ENCODE measurements at regions not wholly inside any gene's neighbourhood (a gene's known extent, or its start where the extent isn't known, plus 50 kb on each side); places are given as distances from the start of the nearest gene placed in this dataset.
"Not testable (repeated sequence)": the region's sequence is repeated elsewhere in the genome, so short reads cannot be mapped to it uniquely, and the experiment has no call there.

DNA sequence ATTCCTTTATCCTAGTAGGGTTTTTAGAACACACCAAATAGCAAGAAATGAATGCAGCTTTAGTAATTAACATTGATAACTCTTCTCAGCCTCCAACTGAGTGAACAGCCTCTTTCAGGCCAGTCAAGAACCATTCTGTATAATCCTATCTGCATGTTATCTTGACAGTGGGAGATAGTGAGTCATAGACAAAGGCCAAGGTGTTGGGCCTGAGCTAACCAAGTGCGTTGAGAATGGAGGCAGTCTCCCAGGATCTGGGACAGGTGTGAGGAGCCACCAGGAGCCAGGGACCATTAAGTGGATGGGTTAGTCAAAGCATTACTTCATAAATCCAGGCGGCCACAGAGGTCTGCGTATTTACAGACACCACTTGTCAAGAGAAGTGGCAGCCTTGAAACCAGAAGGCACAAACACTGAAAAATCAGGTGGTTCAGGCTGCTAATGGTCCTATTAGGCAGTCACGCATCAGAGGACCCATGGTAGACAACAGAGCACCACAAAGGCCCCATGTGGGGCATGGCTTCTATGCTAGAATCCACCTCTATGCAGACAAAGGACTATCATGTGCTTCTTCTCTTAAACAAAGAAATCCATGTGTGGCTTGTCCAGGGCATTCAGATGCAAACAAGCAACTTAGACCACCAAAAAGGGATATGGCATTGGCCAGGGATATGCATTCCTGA is 409.7 kb upstream of the PIK3R1 start:
- no peak for DNase-seq

DNA sequence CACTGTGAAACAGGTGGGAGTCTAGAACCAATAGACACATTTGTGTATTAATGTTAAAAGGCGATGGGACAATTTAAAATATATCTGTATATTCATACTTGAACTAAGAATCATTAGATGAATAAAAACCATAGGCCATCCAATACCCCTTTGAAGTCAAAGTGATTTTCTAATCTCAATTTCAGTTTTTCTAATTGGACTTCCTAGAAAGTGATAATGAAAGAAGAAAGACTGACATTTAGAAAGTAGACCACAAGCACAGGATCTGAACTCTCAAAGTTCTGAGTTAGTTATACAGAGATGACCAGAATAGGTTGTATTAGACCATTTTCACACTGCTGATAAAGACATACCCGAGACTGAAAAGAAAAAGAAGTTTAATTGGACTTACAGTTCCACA is 412.8 kb upstream of the PIK3R1 start:
- no peak for DNase-seq

DNA sequence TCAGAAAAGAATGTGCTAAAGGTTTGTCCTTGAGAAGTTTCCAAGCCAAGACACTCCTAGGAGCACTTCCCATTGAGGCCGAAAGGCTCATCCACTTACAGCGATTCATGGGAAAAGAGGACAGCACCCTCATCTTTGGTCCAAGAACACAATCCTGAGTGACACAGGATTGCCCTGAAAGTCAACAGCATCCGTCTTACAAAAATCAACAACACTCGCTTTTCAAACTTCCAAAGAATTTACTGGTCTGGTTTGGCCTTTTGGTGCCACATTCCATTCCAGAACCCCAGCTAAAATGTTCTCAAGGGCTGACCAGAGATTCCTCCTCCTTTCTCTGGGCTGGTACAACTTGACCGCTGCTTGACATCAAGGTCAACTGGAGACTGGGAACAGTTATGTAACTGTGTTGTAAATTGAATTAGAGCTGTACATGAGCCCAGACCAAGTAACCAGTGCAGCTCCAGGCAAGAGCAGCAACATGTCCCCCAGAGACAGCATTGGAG is 415.8 kb upstream of the PIK3R1 start:
- DNase-seq = no peak

DNA sequence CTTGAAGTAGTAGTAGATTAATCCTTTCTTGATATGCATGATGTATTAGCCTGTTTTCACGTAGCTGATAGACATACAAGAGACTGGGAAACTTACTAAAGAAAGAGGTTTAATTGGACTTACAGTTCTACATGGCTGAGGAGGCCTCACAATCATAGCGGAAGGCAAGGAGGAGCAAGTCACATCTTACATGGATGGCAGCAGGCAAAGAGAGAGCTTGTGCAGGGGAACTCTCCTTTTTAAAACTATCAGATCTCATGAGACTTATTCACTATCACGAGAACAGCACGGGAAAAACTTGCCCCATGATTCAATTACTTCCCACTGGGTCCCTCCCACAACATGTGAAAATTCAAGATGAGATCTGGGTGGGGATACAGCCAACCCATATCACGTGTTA is 417.1 kb upstream of the PIK3R1 start:
- DNase-seq = not testable (repeated sequence)

DNA sequence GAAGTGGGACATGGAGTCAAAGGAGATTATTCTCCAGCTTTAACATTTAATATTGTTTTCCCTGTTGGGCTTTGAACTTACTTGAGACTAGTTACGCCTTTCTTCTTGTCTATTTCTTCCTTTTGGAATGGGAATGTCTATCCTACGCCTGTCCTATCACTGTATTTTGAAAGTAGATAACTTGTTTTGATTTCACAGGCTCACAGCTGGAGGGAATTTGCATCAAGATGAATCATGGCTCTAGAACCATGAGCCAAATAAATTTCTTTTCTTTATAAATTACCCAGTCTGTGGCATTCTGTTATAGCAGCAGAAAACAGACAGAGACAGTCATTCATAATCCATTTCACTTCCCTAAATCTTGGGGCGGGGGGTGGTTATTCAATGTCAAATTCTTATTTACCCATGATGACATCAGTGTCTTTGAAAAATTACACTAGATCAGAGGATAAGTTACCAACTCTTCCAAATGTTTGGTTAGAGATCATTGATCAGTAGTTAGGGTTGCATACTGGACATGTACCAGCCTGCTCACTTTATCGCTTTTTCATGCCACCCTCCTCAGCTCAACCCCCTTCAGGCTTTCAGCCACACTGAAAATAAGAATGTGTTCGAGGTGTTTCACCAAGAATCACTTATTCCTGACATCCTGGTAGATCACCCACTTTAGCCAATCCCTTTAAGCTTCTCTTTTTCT is 419.6 kb upstream of the PIK3R1 start:
- no peak for DNase-seq

DNA sequence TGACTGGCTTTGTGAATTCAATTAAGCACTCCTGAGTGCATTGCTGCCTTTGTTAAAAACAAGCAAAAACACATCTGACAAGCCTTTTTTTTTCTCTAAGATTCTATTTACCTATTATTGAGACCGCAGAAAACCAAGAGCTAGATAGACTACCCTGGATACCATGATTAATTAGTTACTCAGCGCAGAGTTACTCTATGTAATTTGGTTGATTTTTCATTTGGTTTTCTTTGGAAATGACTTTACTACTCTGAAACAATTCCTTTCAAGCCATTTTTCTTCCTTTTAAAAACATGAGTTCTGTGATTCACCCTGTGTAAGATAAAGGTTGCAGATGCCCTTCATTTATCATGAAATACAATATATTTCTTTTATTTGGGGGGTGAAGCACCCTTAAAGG is 421.6 kb upstream of the PIK3R1 start:
- no peak for DNase-seq

DNA sequence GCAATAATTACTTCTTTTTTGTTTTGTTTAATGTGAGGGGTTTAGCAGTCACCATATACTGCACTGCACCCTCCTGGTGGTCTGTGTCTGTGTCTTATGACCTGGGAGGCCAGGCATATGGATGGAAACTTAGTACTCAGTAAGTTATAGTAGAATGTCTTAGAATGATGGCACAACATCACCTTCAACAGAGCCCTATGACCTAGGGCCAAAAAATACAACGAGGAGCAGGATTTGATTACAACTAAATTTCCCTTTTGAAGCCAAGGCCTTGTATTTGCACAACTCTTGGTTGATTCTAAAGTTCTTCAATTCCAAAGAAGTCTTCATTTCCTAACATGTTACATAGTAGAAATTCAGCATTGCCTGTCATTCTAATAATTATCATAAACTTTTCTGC is 422.1 kb upstream of the PIK3R1 start:
- DNase-seq = no peak

DNA sequence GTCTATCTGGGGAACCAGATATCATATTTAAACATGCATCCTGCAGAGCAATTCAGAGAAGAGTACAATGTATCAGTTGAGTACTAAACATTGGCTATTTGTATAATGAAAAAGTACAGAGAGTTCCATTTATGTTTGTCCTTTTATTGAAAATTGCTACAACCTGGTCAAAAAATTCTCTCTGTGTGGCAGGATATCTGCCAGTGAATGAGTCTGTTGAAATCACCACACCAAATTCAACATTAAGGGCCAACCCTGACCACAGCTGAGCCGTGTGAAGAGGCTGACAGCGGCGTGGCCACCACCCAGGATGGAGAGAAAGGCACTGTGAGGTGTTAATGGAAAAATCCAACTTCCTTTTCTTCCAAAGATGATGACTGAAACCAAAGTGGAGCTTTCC is 422.7 kb upstream of the PIK3R1 start:
- DNase-seq = no peak

DNA sequence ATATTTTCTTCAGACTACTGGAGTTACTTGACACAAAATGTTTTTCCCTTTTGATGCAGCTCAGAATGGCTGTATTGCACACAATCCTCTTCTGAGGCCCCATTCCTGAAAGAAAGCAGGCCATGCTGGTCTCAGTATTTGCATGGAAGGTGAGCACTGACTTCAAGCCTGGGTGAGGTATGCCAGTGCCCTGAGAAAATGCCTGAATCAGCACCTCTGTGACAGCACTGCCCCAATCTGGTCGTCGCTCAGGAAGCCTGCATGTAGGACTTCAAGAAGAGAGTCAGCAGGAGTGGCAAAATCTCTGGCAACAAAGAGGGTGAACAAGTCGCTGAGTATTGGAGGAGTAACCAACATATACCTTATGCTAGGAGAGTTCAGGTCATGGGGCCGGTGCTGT is 425.2 kb upstream of the PIK3R1 start:
- DNase-seq = no peak

DNA sequence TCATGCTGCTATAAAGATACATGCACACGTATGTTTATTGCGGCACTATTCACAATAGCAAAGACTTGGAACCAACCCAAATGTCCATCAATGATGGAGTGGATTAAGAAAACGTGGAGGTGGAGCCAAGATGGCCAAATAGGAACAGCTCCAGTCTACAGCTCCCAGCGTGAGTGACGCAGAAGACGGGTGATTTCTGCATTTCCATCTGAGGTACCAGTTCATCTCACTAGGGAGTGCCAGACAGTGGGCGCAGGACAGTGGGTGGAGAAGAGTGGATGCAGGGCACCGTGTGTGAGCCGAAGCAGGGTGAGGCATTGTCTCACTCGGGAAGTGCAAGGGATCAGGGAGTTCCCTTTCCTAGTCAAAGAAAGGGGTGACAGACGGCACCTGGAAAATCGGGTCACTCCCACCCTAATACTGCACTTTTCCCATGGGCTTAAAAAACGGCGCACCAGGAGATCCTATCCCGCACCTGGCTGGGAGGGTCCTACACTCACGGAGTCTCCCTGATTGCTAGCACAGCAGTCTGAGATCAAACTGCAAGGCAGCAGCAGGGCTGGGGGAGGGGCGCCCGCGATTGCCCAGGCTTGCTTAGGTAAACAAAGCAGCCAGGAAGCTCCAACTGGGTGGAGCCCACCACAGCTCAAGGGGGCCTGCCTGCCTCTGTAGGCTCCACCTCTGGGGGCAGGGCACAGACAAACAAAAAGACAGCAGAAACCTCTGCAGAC is 435.5 kb upstream of the PIK3R1 start:
- not testable (repeated sequence) for DNase-seq

DNA sequence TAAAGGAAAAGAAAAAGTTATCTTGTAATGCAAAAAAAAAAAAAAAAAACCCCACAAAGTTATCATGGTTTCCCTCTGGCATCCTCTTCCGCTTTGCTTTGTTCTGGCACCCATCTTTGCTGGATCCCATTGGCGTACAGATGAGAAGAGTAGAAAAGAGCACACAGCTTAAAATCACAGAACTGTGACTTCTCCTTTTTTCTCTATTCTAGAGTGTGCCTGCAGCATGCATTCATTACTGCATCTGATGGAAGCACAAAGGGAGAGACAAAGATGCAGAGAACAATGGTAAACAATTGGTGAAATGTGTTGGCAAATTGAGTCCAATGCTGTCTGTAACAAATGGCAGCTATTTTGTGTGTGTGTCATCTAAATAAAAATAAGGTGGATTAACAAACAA is 440.8 kb upstream of the PIK3R1 start:
- no peak for DNase-seq

DNA sequence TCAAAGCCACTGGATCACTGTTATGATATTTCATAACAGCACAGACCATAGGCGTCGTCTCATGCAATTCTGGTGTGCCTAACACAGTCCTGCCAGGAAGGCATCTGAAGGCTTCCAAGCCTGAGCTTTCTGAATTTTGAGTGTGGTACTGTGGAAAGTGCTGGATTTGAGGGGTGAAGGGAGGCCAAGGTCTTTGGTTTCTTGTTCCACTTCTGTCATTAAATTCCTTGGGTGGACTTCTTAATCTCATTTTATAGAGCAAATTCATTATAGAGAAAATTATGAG is 441.3 kb upstream of the PIK3R1 start:
- DNase-seq = no peak

DNA sequence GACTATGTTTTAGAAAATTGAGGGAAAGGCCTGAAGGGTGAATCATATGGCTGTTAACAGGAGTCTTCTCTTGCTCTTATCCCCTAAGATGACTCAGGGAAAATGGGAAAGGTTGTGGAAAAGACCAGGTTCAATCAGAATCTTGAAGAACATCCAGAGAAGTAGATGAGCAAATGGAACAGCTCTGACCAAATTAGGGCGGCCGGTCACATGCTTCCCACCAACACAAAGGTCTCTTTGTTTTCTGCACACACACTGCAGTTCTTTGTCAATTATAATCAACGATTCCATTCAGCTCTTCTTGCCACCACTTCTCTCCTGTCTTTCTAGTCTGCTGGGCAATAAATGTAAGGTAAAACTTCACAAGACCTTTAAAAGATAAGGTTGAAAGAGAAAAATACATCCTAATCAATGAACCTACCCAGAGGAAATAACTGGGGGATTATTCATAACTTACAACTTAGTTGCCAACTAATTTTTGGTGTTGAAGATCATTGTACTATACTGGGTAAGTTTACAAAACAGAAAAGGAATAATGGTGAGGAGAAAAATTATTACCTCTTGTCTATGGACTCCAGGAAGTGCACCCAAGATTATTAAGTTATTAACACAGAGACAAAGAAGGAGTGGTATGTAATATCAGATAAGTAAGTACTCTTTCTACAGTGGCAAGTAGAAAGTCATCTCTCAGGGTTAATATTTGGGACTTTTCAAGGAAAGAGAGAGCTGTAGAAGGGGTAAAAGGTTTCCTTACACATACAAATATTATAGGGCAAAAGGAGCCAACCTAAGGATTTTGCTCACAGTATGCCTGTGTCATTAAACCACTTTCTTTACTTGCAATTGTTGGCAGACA is 441.9 kb upstream of the PIK3R1 start:
- no peak for DNase-seq

DNA sequence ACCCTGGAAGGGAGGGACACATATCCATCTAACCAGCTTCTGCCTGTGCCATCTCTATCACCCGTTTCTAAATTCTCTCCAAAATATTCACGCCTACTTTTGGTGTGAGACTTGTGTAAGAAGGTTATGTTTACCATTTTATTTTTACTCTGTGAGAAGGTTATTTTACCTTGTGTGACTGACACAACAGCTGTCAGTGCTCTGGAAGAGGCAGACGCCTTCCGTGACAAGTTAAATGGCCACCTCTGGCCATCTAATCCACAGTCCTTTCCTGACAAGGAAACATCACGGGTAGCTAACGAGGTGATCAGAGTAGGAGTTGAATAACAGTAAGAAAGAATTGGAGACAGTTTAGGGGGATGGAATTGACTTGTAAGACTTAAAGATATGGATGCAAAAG is 443.8 kb upstream of the PIK3R1 start:
- no peak for DNase-seq

DNA sequence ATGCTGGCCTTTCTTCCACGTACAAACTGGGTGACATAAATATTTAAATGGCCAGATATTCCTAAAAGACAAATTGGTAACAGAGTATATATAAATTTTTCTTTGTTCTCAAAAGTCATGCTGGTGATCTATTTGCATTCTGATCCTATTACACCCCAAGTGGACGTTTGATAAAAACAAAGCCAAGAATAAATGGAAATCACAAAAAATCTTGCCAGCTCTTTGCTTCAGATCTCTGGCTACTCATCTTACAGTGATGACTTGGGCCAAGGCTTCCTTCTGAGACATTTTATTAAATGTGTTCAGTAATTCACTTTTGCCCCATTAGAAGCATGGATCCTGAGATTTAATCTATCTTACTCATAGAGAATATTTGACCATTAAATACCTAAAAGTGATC is 444.3 kb upstream of the PIK3R1 start:
- no peak for DNase-seq

DNA sequence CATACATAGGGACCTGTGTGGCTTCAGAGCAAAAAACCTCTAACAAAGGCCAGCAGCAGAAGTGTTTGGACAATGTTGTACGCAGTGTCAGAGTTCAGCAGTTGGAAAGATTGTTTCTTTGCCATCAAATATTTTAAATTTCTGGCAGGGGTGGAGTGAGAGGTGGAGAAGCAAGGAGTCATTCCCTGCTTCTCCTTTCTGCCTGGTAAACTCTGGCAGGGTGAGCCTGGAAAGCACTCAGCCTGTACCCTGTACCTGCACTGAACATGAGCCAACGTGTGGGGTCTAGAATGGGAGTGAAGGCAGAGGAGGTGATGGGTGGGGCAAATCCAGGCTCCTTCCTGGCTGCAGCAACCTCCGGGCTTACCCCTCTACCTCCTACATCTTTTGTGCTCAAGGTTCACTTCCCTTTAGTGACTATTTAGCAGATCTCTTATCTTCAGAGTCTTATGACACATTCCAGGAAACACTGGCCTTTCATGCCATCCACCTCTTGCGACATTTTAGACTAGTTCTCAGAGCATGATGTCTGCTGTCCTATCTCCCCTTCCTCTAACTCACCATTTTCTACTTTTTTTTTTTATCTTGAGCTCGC is 445.0 kb upstream of the PIK3R1 start:
- no peak for DNase-seq

DNA sequence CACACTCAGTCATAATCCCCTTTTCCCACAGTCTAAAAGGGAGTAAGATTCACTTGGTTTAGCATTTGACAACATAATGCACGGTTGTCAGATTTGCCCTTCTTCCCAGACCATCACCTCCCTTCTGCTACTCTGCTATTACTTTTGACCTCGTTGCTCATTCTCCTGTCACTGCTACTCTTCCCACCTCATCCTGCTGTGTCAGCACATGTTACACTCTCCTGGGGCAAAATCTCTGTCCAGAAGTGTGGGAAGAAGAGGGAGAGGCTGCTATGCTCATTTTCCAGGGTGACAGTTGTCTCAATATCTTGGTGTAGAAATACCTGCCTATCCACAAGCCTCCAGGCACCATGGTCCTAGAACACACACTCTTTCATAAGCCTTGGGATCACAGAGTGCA is 449.9 kb upstream of the PIK3R1 start:
- no peak for DNase-seq

DNA sequence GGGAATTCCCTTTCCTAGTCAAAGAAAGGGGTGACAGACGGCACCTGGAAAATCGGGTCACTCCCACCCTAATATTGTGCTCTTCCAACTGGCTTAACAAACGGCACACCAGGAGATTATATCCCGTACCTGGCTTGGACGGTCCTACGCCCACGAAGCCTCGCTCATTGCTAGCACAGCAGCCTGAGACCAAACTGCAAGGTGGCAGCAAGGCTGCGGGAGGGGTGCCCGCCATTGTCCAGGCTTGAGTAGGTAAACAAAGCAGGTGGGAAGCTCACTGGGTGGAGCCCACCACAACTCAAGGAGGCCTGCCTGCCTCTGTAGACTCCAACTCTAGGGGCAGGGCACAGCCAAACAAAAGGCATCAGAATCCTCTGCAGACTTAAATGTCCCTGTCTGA is 457.8 kb upstream of the PIK3R1 start:
- not testable (repeated sequence) for DNase-seq

DNA sequence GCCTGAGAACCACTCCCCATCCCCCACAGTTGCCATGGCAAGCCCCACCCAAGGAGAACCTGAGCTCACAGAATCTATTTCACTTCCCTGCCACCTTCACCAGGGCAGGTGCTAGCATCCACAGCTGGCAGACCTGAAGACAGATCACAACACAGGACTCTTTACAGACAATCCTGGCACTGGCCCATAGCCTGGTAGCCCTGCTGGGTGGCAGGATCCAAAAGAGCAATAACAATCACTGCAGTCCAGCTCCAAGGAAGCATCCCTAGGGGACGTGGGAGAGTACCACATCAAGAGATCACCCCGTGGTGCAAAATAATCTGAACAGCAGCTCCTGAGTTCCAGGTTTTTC is 463.2 kb upstream of the PIK3R1 start:
- DNase-seq = no peak

DNA sequence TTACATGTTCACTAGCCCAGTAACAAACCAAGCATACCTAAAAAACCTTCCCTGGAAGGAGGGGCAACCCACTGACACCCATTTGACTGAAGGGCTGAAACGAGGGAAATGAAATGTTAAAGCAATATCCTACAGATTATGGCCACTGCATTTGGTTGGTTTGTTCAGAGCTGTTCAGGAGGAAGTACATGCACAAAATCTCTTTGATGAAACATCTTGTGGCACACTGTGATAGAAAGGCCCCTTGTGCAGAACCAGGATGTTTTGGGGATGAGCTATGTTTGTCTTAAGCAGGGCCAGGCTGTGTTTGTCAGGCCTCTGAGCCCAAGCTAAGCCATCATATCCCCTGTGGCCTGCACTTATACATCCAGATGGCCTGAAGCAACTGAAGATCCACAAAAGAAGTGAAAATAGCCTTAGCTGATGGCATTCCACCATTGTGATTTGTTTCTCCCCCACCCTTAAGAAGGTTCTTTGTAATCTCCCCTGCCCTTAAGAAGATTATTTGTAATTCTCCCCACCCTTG is 467.3 kb upstream of the PIK3R1 start:
- no peak for DNase-seq

DNA sequence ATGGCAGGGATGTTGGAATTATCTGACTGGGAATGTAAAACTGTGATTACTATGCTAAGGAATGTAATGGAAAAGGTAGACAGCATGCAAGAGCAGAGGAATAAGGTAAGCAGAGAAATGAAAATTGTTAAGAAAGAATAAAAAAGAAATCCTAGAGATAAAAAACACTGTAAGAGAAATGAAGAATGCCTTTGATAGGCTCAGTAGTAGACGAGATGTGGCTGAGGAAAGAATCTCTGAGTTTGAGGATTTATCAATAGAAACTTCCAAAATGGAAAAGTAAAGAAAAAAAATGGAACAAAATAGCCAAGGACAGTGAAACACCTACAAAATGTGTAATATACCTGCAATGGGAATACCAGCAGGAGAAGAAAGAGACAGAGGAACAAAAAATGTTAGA is 468.5 kb upstream of the PIK3R1 start:
- DNase-seq = no peak

DNA sequence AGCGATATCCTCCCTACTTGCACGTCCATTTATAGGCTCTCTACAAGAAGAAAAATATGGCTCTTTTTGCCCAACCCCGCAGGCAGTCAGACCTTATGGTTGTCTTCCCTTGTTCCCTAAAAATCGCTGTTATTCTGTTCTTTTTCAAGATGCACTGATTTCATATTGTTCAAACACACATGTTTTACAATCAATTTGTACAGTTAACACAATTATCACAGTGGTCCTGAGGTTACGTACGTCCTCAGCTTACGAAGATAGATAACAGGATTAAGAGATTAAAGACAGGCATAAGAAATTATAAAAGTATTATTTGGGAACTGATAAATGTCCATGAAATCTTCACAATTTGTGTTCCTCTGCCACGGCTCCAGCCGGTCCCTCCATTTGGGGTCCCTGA is 468.9 kb upstream of the PIK3R1 start:
- not testable (repeated sequence) for DNase-seq

DNA sequence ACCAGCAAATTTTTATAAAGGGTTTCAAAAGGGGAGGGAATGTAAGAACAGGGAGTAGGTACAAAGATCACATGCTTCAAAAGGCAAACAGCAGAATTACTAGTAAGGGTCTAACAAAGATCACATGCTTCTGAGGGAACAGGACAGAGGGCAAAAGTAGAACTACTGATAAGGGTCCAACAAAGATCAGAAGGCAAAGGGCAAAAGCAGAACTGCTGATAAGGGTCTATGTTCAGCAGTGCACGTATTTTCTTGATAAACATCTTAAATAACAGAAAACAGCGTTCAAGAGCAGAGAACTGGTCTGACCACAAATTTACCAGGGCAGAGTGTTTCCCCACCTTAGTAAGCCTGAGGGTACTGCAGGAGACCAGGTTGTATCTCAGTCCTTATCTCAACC is 469.5 kb upstream of the PIK3R1 start:
- no peak for DNase-seq
